Nephron progenitor cell (in vitro differentiated cells): ENCODE measurements at regions not wholly inside any gene's neighbourhood (a gene's known extent, or its start where the extent isn't known, plus 50 kb on each side); places are given as distances from the start of the nearest gene placed in this dataset.

Experiments
- DNase-seq: peaks from one replicate; pipeline ENCODE4 v3.0.0; 2021
- H3K27ac Mint-ChIP-seq: 2 replicates; pipeline ENCODE4 v1.8.0; 2021; ENCODE audit warnings: mild to moderate bottlenecking, moderate library complexity, mixed read lengths
- H3K27me3 Mint-ChIP-seq: 2 replicates; pipeline ENCODE4 v1.8.0; 2021; ENCODE audit warnings: mild to moderate bottlenecking, low read depth, mixed read lengths; ENCODE audit not compliant: poor library complexity
- H3K36me3 Mint-ChIP-seq: 2 replicates; pipeline ENCODE4 v1.8.0; 2021; ENCODE audit warnings: low read depth, mixed read lengths
- H3K4me1 Mint-ChIP-seq: 2 replicates; pipeline ENCODE4 v1.8.0; 2021; ENCODE audit warnings: mixed read lengths
- H3K4me3 Mint-ChIP-seq: 2 replicates; pipeline ENCODE4 v1.8.0; 2021; ENCODE audit warnings: mild to moderate bottlenecking, moderate library complexity, mixed read lengths
- H3K9me3 Mint-ChIP-seq: 2 replicates; pipeline ENCODE4 v1.8.0; 2021; ENCODE audit warnings: mild to moderate bottlenecking, moderate library complexity, mixed read lengths
- CTCF ChIP-seq: fragments of 200-600 bp; sonication (generic); IDR thresholded peaks from 2 replicates; pipeline ENCODE4 v1.5.0; 2021; ENCODE audit warnings: antibody characterized with exemption

GRCh38 chr18:61756244-61756643, 136.6 kb downstream of the RNF152 start:
- Mint-ChIP-seq H3K4me1 (peaks cover 25% of the 10 kb centered on the region), H3K27me3 (peaks cover 7% of the 10 kb centered on the region), H3K27ac (peak overlapping the region; percentile 30), H3K36me3 (no peaks in the 10 kb centered on the region), H3K4me3 (no peak overlapping the region), H3K9me3 (no peaks in the 10 kb centered on the region)
- no peak for TF ChIP-seq CTCF
- DNase-seq = no peak

DNA sequence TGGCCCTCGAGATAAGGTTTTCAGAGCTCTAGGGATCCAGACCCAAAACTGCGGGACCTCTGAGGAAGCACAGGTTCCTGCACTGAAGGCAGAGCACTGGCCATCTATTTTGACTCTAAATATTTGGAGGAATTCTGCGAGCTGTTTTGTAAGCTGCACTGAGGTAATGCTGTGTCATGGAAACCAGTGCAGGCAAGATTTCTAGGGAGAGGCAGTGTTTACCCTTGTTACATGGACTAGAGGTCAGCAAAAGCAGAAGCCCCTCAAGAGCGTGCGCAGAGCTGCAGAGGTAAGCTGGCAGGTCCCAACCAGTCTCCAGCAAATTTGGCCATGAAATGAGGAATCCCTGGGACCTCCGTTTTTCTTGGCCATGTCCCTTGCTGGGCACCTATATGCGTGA, 137.3 kb downstream of the RNF152 start:
- TF ChIP-seq CTCF = no peak
- peaks cover 25% of the 10 kb centered on the region for H3K4me1 Mint-ChIP-seq
- no peak for DNase-seq
- no peaks in the 10 kb centered on the region for H3K9me3 Mint-ChIP-seq
- no peaks in the 10 kb centered on the region for H3K36me3 Mint-ChIP-seq
- H3K4me3 Mint-ChIP-seq = no peak overlapping the region
- peaks cover 7% of the 10 kb centered on the region for H3K27me3 Mint-ChIP-seq
- no peak overlapping the region for H3K27ac Mint-ChIP-seq

- H3K36me3 Mint-ChIP-seq = no peaks in the 10 kb centered on the region
- no peak overlapping the region for H3K4me3 Mint-ChIP-seq
- H3K9me3 Mint-ChIP-seq = no peaks in the 10 kb centered on the region
- DNase-seq = no peak
- TF ChIP-seq CTCF = no peak
- H3K27ac Mint-ChIP-seq = no peak overlapping the region
- peaks cover 25% of the 10 kb centered on the region for H3K4me1 Mint-ChIP-seq
- peaks cover 7% of the 10 kb centered on the region for H3K27me3 Mint-ChIP-seq
Measured at GRCh38 chr18:61754039-61754583, 138.7 kb downstream of the RNF152 start.

DNA sequence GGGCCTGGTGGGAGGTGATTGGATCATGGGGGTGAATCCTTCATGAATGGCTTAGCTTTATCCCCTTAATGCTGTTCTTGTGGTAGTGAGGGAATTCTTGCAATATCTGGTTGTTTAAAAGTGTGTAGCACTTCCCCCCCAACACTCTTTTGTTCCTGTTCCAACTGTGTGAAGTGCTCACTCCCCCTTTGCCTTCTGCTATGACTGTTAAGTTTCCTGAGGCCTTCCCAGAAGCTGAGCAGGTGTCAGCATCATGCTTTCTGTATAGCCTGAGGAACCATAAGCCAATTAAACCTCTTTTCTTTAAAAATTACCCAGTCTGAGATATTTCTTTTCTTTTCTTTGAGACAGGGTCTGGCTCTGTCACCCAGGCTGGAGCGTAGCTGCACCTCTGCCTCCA, 139.4 kb downstream of the RNF152 start:
- H3K9me3 Mint-ChIP-seq = no peaks in the 10 kb centered on the region
- H3K4me1 Mint-ChIP-seq = peaks cover 25% of the 10 kb centered on the region
- no peak for DNase-seq
- H3K27ac Mint-ChIP-seq = no peak overlapping the region
- no peak for TF ChIP-seq CTCF
- no peak overlapping the region for H3K4me3 Mint-ChIP-seq
- H3K27me3 Mint-ChIP-seq = peaks cover 7% of the 10 kb centered on the region
- no peaks in the 10 kb centered on the region for H3K36me3 Mint-ChIP-seq

DNA sequence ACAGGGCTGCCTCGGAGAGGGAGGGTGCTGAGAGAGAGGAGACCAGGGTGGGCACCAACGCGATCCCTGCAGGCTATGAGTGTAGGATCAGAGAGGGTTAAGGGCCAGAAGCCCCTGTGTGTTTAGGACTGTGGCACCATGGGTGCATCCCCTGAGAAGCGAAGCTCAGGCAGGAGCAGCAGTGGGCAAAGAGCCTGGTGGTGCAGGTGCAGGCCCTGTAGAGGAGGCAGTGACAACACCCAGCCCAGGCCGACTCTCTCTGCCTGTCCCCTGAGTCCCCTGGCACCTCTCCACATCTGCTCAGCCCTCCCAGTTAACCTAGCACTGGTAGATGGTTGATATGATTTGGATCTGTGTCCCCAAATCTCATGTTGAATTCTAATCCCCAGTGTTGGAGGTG, 139.8 kb downstream of the RNF152 start:
- H3K36me3 Mint-ChIP-seq = no peaks in the 10 kb centered on the region
- DNase-seq = no peak
- H3K4me1 Mint-ChIP-seq = peaks cover 25% of the 10 kb centered on the region
- H3K4me3 Mint-ChIP-seq = no peak overlapping the region
- peak overlapping the region; percentile 30 for H3K27ac Mint-ChIP-seq
- H3K27me3 Mint-ChIP-seq = peaks cover 7% of the 10 kb centered on the region
- H3K9me3 Mint-ChIP-seq = no peaks in the 10 kb centered on the region
- no peak for TF ChIP-seq CTCF

- Mint-ChIP-seq H3K4me3 (no peak overlapping the region), H3K4me1 (peaks cover 20% of the 10 kb centered on the region), H3K27me3 (peaks cover 4% of the 10 kb centered on the region), H3K27ac (no peak overlapping the region), H3K9me3 (no peaks in the 10 kb centered on the region), H3K36me3 (no peaks in the 10 kb centered on the region)
- no peak for TF ChIP-seq CTCF
- no peak for DNase-seq
Measured at GRCh38 chr18:61750840-61751668, 141.8 kb downstream of the RNF152 start.
